ENCODE measurements at regions not wholly inside any gene's neighbourhood (a gene's known extent, or its start where the extent isn't known, plus 50 kb on each side); places are given as distances from the start of the nearest gene placed in this dataset.

DNA sequence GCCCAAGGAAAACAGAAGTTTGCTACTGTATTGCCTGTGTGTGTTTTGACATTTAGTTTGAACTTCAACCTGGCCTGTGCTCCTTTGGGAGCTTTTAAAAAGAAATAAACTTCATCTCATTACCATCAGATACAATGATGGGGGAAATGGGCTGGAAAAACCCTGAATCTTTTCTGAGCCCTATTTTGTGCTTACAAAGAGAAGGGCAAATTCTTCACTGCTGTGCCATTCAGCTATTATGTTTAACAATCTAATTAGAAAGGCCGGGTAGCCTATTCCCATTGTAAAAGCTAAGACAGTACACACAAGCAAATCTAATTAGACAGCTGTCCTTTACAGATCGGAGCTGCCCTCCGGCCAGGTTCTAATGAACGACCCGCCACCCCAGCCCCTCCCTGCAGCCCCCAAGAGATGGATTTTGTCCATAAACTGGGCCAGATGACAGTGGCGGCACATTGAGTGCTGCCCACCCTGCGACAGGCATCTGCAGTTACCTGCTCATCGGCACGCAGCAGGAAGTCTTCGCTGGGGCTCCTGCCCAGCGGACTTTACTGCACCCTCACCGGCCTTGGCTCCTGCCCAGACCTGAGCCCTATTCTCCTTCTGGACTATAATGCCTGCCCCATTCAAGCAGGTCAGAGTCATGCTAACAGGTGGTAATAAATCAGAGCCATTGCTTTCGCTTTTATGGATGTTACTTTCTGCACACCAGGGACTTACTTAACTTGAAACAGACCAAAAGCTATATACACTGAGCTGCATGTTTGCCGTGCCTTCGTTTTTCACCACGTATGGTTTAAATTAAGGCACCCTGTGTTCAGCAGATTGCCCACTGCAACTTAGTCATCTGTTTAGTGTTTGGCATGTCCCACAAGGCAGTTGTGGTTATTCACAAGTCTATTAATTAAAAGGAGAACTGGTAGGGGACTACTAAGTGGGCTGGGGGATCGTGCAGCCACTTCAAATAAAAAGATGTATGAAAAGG is 549.6 kb downstream of the FGF9 start:
- TF ChIP-seq EZH2phosphoT487 (IDR thresholded peaks at IDR 0.05; ENCODE audit: borderline replicate concordance) (no peak), CTCF (conservative IDR thresholded peaks at IDR 0.05; ENCODE audit: low read length) (no peak)
